ENCODE measurements at regions not wholly inside any gene's neighbourhood (a gene's known extent, or its start where the extent isn't known, plus 50 kb on each side); places are given as distances from the start of the nearest gene placed in this dataset.

DNA sequence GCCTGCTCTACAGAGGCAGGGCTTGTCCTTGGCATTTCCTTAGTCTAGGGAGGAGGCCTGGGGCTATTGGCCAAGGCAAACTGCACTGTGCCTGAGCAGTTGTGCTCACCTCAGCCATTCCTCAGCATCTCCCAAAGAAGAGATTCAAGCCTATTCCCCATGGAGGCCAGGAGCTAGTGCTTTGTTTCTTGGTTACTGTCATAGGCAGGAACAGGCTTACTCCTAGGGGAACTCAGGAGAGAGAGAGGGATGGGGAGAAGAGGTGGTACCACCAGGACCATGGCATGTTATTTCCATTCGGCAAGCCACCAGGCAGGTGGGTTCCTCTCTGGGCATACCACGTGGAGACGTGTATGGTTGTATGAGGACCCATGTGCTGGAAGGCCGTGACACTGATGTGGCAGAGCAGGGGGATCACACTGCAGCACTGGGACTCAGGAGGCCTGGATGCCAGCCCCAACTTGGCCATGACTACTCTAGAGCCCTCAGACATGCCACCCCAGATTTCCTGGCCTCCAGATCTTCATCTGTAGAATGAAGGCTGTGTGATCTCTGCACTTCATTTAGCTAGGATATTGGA, 233.7 kb downstream of the LOXHD1 start:
- Mint-ChIP-seq H3K4me3 (no peak overlapping the region), H3K9me3 (ENCODE audit: low read depth) (no peaks in the 10 kb centered on the region), H3K27me3 (no peaks in the 10 kb centered on the region), H3K27ac (no peak overlapping the region), H3K36me3 (no peaks in the 10 kb centered on the region), H3K4me1 (ENCODE audit: low read depth) (peaks cover 13% of the 10 kb centered on the region)

DNA sequence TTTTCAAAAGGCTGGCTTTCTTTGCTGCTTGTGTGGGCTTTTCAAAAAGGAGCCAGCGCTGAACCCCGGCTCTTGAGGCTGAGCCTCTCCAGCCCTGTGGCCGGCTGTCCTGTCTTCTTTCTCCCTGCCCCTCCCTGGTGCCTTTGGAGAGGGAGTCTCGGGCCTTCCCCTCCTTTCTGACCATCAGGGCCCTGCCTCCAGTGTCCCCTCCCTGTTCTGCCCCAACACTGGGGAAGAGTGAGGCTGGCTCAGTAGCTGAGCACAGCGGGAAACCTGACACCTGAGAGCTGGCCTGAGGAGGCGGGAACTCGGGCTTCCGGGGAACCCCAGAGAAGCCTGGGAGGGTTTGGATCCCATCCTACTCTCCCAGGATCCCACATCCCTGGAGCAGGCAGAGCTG, 232.1 kb downstream of the LOXHD1 start:
- Mint-ChIP-seq H3K9me3 (ENCODE audit: low read depth) (no peaks in the 10 kb centered on the region), H3K27ac (no peak overlapping the region), H3K4me3 (no peak overlapping the region), H3K4me1 (ENCODE audit: low read depth) (peaks cover under 1% of the 10 kb centered on the region), H3K27me3 (no peaks in the 10 kb centered on the region), H3K36me3 (no peaks in the 10 kb centered on the region)

DNA sequence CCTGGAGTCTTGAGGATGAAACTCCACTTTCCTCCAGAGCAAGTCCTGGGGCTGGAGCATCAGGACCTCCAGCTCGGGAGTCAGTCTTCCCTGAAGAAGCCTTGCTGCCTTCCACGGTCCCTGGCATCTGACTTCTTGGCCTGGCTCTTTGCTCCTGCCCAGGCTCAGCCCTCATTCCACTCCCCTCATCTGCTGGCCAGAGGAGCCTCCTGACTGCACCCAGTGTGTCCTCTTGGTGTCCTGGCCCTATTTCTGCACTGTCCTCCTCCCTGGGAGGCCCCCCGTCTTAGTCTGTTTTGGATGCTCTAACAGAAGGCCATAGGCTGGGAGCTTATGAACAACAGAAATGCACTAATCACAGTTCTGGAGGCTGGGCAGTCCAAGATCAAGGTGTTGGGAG, 231.5 kb downstream of the LOXHD1 start:
- no peaks in the 10 kb centered on the region for H3K36me3 Mint-ChIP-seq
- no peaks in the 10 kb centered on the region for H3K4me1 Mint-ChIP-seq (ENCODE audit: low read depth)
- no peaks in the 10 kb centered on the region for H3K9me3 Mint-ChIP-seq (ENCODE audit: low read depth)
- H3K27ac Mint-ChIP-seq = no peak overlapping the region
- H3K27me3 Mint-ChIP-seq = no peaks in the 10 kb centered on the region
- no peak overlapping the region for H3K4me3 Mint-ChIP-seq

DNA sequence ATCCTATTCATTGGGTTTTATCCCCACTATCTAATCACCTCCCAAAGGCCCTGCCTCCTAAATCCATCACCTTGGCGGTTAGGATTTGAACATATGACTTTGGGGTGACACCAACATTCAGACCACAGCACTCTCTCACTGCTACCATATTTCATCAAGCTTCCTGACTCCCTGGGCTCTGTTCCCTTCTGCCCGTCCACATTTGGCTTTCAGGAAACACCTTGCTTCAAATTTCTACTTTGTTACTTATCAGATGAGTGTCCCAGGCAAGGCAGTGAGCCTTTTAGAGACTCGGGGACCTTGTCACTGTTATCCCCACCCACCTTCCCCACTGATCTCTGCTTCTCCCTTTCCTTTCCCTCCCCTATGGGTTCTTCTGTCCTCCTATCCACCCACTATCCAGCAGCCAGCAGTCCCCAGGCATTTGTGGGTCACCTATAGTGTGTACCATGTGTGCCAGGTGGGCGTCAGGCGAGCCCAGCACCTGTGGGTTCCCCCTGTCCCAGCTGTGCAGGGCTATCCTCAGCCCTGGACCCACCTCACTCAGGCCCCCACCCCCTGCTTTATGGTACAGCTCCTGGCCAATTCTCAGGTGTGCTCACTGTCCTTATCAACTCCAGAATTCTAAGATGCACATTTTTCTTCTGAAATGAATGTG, 230.9 kb downstream of the LOXHD1 start:
- Mint-ChIP-seq H3K36me3 (no peaks in the 10 kb centered on the region), H3K27me3 (no peaks in the 10 kb centered on the region), H3K4me3 (no peak overlapping the region), H3K9me3 (ENCODE audit: low read depth) (no peaks in the 10 kb centered on the region), H3K4me1 (ENCODE audit: low read depth) (no peaks in the 10 kb centered on the region), H3K27ac (no peak overlapping the region)

DNA sequence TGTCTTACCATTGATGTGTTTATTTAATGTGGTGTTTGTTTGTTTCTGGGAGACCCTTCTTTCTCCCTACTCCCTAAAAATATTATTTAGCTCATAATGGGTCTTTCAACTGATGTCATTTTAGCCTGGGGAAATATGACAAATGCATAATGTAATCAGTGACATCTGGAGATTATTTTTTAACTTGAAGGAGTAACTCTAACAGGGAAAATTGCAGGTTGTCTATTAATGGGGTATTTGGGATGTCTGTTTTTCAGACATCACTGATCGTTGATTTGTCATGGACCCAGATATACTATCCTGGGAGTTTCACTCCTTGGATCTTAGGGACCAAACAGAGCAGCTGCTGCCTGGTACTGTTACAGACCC, 230.4 kb downstream of the LOXHD1 start:
- Mint-ChIP-seq H3K36me3 (no peaks in the 10 kb centered on the region), H3K9me3 (ENCODE audit: low read depth) (no peaks in the 10 kb centered on the region), H3K4me3 (no peak overlapping the region), H3K27me3 (no peaks in the 10 kb centered on the region), H3K4me1 (ENCODE audit: low read depth) (no peaks in the 10 kb centered on the region), H3K27ac (no peak overlapping the region)

Data from activated naive CD8-positive, alpha-beta T cell (primary cell).